Fibroblast of the conjunctiva (primary cell): ENCODE measurements at regions not wholly inside any gene's neighbourhood (a gene's known extent, or its start where the extent isn't known, plus 50 kb on each side); places are given as distances from the start of the nearest gene placed in this dataset.
"Not testable (repeated sequence)": the region's sequence is repeated elsewhere in the genome, so short reads cannot be mapped to it uniquely, and the experiment has no call there.

Experiments used
- DNase-seq: peaks from one replicate; pipeline ENCODE4 v3.0.0-alpha.2; 2010; ENCODE audit warnings: low read depth

DNA sequence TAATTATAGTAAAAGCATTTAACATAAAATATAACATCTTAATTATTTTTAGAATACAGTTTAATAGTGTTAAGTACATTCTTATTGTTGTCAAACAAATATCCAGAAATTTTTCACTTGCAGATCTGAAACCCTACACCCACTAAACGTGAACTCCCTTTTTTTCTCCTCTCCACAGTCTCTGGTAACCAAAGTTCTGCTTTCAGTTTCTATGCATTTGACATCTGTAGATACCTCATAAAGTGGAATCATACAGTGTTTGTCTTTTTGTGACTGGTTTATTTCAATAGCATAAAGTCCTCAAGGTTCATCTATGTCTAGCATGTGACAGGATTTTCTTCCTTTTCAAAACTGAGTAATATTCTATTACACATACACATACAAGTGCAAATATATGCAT, 286.3 kb downstream of the BTBD3 start:
- DNase-seq: no peak

DNA sequence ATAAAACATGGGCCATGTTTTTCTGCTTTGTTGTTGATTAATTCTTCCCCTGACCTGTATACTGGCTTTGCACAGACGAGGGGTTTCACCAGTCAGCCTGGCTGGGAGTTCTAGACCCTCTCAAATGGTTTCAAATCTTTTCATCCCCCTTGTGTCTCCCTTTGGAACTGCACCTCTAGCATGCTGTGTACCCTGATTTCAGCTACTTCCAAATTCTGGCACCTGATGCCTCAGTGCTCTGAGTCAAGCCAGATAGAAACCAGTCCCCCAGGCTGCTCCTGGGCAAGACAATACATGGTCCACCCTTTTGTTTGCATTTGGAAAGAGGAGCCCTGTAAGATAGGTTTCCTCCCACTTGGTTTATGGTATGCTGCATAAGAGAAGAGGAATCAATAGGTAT, 290.2 kb downstream of the BTBD3 start:
- DNase-seq: peak; percentile 10

DNA sequence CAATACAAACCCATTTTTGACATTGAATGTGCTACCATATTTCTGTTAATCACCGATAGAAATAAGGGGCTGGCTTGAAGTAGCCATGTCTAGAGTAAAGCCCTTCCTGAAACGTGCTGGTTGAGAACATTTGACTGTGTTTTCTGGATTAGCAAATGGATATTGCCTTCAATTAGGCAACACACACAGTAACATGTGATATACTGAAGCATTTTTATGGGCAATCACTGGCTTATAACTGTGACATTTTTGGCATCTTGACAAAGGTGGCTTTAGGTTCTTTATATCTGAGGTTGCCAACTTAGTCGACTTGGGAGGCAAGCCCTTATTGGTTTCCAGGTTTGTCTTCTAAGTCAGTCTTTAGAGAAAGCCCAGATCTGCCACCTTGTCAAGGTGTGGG, 292.9 kb downstream of the BTBD3 start:
- DNase-seq: no peak

DNA sequence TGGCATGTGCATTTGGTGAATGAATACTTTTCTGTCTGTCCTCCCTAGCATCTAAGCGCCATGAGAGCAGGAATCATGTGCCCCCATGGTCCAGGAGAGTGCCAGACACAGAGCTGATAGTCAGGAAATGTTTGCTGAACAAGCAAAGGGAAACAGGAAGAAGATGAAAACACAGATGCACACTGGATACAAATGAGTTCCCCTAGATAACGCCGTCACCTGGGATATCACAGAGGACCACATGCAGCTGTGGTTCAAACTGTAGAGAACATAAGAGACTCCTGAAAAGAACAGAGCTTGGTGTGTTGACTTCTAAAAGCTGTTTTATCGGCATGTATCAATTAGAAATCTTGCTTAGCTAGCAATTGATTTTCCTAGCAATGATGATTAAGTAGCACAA, 293.7 kb downstream of the BTBD3 start:
- no peak for DNase-seq

DNA sequence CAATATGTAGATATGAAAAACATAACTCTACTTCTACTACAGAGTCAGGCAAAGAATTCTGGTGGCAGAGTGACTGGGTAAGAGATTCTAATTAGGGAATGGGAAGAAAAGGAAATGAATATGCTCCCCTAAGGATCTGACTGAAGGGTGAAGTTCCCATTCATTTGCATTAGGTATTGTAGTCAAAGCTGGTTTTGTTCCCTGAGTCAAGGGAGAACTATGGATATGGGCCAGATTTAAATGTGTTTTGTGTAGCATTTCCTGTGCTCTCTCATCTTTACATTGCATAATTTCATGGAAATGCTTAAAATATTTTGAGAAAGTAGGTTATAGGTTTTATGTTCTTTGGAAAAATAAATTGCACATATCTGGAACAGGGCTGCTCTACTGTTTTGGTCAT, 299.7 kb downstream of the BTBD3 start:
- no peak for DNase-seq

DNA sequence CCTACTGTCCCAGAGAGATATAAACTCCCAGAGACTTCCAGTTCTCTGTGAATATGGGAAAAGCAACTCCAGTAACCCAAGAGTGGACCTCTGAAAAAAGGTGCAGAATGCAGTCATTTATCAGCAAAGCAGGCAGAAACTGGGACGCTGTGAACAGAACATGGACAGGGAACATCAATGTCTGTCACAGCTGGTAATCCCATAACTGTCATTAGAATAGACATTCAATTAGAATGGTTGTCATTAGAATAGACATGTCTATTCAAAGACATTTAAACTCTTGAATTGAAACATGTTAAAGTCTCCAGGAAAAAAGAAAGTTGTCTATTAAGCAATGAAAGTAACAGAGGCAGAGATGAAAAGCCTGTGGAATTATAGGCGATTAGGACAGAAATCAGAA, 302.1 kb downstream of the BTBD3 start:
- DNase-seq: no peak

DNA sequence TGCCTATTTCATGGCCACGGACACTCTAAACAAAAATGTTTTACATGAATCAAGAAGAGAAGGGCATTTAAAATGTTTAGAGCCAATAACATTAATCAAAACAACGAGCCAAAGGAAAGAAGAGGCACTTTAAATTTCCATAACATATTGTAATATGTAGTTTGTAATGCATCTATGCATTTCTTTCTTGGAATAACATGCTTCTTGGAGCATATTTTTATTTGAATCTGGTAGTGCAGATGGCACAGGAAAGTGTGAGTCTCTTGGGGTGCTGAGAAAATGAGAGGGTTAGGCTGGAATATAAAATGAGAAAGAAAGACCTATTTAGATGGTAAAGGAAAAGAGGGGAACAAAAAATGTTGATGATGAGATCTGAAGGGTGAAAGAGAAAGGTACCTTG, 305.4 kb downstream of the BTBD3 start:
- DNase-seq: no peak

DNA sequence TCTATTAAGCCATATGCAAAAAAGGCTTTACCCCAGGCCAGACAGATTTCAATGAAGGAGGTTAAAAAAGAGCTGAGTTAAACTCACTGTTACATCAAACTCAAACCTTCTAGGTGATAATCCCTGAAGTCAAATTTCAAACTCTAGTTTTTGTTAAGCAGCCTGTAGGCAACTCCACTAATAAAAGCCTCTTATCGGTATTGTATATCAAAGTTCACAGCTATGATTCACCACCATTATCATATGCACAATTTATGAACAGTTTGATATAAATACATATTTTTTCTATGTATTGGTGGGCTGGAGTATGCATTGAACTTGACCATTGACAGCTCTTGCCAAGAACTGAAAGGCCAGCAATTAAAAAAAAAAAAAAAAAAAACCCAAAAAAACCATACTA, 308.2 kb downstream of the BTBD3 start:
- DNase-seq: no peak

DNA sequence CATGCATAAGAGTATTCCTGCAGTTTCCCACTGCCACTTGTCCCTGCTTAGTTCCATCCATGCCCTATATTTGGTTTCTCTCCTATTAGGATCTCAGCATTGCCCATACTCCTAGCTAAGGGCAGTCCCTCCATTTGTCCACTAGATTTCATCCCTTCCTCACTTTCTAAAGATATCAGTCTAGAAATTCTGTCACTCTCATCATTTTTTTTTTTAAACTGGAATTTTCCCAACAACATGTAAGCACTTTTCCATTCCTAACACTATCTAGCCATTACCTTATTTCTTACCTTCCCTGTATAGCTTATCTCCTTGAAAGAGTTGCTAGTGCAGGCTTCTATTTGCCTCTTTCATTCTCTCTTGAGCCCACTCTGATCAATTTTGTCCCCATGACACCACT, 312.2 kb downstream of the BTBD3 start:
- no peak for DNase-seq

DNA sequence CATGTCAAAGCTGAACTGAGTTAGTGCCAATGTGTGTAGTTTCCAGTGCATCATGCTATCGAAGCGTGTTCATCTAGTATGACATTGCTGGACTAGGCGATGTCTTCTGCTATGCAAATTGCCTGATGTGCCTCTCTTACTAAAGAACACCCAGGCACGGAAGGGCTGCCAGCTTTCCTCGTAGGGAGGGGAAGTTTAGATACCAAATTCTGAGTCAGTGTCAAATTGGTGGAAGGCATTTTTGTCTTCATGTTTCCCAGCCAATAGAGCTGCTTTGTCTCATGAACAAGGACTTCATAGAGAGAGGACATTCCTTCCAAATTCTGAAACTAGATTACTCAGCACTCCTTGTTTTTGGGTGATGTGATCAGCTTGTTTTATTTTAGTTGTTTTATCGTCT, 320.1 kb downstream of the BTBD3 start:
- DNase-seq: peak; percentile 17

DNA sequence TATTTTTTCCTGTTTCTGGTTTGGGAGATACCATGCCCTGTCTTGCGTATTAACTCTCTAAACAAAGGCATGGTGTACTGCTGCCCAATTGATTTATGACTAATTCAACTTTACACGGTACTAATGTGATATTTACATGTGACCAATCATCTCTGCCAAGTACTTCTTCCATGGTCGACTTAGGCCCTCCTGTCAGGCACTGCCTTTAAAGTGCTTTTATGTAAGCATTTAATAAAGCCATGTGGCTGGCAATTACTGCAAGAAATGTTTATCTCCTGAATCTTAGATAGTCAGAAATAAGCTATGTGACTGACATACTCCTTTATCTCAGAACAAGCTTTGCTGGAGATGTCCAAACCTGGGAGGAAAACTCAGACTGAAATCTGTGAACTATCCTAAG, 323.4 kb downstream of the BTBD3 start:
- no peak for DNase-seq

DNA sequence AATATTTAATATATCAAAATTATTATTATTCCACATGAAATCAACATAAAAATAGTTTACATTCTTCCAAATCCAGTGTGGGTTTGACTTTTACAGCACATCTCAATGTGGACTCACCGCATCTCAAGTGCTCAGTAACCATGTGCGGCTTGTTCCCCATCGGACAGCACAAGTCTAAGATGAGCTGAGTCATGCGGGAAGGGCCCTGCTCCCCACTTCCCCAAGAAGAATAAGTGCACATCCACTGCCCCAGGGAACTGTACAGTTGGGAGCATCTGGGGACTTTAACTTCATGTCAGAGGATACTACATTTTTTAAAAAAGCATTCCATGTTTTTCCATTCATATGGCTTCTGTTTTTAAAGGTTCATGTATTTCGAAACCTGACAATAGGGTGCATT, 325.6 kb downstream of the BTBD3 start:
- DNase-seq: no peak

DNA sequence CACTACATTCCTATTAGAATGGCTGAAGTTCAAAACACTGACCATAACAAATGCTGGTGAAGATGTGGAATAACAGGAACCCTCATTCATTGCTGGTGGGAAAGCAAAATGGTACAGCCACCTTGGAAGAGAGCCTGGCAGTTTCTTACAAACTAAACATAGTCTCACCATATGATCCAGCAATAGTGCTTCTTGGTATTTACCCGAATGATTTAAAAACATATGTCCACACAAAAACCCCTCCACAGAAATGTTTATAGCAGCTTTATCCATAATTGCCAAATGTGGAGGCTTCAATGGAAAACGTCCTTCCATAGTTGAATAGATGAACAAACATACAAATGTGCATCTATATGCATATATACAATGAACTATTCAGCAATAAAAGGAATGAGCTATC, 330.8 kb downstream of the BTBD3 start:
- no peak for DNase-seq

DNA sequence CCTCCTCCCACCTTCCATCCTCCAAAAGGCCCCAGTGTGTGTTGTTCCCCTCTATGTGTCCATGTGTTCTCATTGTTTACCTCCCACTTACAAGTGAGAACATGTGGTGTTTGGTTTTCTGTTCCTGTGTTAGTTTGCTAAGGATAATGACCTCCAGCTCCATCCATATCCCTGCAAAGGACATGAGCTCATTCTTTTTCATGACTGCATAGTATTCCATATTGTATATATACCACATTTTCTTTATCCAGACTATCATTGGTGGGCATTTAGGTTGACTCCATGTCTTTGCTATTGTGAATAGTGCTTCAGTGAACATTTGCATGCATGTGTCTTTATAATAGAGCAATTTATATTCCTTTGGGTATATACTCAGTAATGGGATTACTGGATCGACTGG, 333.0 kb downstream of the BTBD3 start:
- not testable (repeated sequence) for DNase-seq

DNA sequence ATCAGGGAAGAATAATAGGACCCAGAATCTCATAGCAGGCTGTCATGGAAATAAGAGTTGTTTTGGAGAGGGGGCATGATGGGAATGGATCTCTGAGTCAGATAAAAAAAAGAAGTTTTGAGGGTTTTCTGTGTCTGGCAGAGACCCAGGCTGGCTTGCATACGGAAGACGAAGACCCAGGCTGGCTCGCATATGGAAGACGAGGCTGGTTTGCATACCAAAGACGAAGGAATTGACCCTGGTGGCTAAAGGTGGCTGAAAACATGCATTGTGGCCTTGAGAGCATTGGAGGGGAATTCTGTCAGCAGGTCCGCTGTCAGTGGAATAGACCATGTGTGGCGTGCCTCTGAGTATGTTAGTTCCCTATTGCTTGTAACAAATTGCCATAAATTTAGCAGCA, 335.1 kb downstream of the BTBD3 start:
- no peak for DNase-seq

DNA sequence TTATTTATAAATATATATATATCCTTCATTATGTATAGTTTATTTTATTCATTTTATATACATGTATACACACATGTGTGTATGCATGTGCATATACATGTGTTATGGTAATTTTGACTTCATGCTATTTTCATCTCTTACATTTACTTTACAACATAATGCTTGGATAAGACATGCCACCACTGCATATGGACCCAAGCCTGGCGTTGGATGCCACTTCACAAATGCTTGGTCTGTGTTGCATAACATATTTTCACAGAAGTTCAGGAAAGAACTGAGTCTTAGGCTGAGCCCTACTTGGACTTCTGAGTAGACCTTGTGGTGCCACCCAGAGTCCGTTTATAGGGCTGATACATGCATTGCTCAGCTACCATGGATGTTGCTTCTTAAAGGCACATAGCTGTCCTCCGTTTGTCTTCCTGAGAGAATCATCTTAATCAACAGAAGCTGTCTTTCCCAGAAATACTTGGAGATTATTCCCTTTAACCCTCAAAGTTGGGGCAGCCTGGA, 337.8 kb downstream of the BTBD3 start:
- DNase-seq: no peak

DNA sequence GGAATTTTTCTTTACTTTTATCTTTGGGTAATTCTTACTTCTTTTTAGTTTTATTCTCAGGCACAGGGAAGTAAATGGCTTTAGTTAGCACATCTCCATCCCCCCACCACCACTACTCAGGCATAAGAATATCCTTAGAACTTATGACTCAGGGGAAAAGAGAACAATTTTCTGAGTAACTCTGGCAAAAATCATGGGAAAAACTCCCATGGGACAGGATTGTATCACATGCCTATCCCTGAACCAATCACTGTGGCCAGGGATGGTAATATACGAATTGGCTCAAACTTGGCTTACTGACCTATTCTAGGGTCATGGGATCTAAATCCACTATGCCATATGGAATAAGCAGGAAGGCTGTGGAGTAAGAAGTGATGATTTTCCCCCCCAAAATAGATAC, 339.1 kb downstream of the BTBD3 start:
- no peak for DNase-seq

DNA sequence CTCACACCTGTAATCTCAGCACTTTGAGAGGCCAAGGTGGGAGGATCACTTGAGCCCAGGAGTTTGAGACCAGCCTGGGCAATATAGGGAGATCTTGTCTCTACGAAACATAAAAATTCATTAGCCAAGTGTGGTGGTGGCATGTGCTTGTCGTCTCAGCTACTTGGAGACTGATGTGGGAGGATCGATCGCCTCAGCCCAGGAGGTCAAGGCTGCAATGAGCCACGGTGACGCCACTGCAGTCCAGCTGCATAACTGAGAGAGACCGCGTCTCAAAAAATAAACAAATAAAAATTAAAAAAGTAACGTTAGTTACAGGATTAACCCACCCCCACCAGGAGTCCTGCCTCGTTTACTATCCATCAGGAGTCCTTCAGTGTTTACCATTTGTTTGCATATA, 345.1 kb downstream of the BTBD3 start:
- DNase-seq: no peak

DNA sequence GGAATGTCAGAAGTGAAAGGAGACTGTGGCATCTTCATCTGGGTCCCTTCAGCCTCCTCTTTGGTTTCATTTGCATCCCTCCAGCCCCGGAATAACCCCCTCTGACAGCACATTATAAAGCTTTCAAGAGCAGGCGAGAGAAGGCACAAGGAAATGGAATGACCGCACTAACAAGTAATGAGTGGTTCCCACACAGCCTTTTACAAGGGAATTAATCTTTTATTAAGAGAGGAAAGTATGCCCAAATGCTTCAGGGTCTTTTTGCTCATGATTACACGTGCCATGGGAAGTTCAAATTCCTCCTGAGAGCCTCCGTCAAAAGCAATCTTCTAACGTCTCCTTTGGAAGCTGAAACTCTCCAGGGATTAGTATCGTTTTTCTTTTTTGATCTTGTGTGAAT, 347.0 kb downstream of the BTBD3 start:
- no peak for DNase-seq

DNA sequence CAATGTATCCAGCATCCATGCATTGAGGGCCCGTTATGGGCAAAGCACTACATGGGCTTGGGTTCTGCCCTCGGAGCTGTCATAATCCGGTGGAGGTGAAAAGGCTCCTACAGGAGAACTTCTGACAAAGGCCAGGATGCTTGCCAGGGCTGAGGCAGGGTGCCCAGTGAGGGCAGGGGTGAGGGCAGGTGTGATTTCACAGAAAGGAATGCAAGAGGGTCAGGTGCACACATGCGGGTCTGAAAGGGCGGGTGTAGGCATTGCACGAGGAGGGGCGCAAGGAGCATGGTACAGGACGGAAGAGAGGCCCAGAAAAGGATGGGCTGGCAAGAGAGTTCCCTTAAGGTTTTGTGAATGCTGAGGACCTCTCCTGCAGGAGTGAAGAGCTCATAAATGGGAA, 348.0 kb downstream of the BTBD3 start:
- no peak for DNase-seq

DNA sequence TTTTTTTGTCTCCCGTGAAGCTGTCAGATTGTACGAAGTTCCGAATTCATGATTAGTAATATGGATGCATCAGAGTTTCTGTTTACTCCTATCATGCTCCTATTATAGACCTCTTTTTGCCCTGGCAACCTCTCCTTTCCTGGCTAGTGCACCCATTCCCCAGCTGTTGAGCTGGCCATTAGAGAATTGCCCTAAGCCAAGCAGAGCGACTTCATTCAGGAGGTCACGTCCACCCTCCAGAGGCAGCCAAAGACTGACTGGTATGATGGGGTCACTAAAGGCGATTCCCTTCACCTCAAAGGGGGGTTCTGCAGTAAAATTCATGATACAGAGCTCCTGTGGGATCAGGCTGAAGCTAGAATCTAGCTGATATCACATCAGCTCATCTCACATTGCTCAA, 351.9 kb downstream of the BTBD3 start:
- no peak for DNase-seq

DNA sequence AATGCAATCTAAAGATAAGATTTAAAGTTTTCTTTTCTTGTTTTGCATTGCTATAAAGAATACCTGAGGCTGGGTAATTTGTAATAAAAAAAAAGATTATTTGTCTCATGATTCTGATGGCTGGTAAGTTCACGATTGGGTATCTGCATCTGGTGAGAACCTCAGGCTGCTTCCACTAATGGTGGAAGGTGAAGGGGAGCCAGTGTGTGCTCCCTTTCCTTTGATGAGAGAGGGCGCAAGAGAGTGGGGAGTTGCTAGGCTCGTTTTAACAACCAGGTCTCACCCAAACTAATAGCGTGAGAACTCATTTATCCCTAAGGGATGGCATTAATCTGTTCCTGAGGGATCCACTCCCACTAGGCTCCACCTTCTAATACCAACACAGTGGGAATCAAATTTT, 353.2 kb downstream of the BTBD3 start:
- DNase-seq: no peak

DNA sequence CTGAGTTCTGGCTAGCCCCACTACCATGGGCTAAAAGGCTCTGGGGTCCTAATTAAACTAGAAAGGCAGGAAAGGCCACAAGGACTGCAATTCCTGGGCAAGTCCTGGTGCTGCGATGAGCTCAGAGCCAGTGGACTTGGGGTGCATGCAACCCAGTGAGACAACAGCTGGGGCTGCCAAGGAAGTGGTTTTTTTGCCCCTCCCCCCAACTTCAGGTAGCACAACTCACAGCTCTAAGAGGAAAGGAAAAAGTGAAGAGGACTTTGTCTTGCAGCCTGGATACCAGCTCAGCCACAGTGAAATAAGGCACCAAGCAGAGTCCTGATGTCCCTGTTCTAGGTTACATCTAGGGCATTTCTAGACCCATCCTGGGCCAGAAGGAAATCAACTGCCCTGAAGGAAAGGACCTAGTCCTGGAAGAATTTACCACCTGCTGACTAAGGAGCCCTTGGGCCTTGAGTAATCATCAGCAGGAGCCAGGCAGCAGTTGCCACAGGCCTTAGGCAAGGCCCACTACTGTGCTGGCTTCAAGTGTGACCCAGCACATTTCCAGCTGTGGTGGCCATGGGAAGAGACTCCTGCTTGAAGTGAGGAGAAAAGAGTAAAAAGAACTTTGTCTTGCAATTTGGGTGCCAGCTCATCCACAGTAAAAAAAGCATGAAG, 358.4 kb downstream of the BTBD3 start:
- no peak for DNase-seq

DNA sequence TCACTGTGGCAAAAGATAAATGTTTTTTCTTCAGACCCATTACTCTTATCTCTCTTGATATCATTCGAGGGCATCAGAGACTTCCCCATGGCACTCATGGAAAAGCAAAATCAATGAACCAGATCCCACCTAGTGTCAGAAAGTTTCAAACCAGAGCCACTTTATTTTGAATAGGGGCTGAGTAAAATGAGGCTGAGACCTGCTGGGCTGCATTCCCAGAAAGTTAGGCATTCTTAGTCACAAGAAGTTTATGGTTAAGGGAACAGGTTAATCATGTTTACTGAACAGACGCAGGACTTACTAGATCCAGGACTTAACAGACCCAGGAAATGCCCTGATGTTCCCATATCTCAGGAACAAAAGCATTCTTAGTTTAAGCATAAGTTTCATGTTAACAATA, 369.9 kb downstream of the BTBD3 start:
- DNase-seq: no peak

DNA sequence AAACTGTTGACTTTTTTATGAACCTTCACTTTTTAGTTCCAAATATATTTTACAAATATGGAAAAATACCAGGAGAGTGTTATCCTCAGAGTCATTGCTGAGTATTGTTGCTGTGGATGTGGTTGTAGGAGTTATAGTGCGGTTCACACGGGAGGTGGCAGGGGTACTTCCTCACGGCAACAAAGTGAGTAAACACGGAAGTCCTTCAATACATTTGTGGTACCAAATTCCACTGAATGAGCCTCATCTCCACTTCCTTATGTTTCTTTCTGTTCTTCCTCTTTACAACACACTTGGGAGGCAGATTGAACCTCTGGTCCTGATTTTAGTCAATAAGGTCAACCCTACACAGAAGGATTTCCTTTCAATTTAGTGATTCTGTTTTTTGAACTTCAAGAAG, 371.8 kb downstream of the BTBD3 start:
- DNase-seq: no peak
